SU-DHL-6 (cell line): ENCODE measurements at regions not wholly inside any gene's neighbourhood (a gene's known extent, or its start where the extent isn't known, plus 50 kb on each side); places are given as distances from the start of the nearest gene placed in this dataset.
"Not testable (repeated sequence)": the region's sequence is repeated elsewhere in the genome, so short reads cannot be mapped to it uniquely, and the experiment has no call there.

Source experiments
- CTCF ChIP-seq: fragments of 200-600 bp; sonication (generic); IDR thresholded peaks from one replicate; pipeline ENCODE4 v1.5.1; 2017; ENCODE audit warnings: antibody characterized with exemption, mild to moderate bottlenecking, low read length, moderate library complexity; ENCODE audit not compliant: insufficient read depth, poor library complexity, severe bottlenecking
- EZH2phosphoT487 ChIP-seq: fragments of 200-600 bp; sonication (generic), shearing (Covaris generic); conservative IDR thresholded peaks from 2 replicates; pipeline ENCODE4 v1.6.1; 2018; ENCODE audit warnings: mild to moderate bottlenecking, antibody characterized with exemption, low read length, moderate library complexity, mixed read lengths

DNA sequence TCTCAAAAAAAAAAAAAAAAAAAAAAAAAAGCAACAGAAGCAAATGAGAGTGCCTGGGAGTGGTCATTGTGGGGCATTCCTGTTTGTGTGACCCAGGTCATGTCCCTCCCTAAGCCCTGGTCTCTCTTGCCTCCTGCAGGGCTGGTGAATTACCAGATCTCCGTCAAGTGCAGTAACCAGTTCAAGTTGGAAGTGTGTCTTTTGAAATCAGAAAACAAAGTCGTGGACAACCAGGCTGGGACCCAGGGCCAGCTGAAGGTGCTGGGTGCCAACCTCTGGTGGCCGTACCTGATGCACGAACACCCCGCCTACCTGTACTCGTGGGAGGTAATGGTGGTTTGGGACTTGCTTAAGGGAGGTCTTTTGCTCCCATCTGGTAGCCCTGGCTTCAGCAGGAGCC lies 1362.0 kb downstream of the CDH12 start:
- TF ChIP-seq CTCF, EZH2phosphoT487: not testable (repeated sequence)
